Activated CD4-positive, alpha-beta memory T cell treated with anti-CD3 and anti-CD28 coated beads for 36 hours (primary cell): ENCODE measurements at regions not wholly inside any gene's neighbourhood (a gene's known extent, or its start where the extent isn't known, plus 50 kb on each side); places are given as distances from the start of the nearest gene placed in this dataset.

Experiments
- CTCF ChIA-PET: fragments of 350-600 bp; sonication (Branson Sonifier 250); formaldehyde crosslinking; loops from one replicate; lab custom pipeline; 2021; ENCODE audit warnings: antibody characterized with exemption, inconsistent platforms; lab: Charles Lee
- POLR2A ChIA-PET: fragments of 350-600 bp; sonication (Branson Sonifier 250); formaldehyde crosslinking; loops from one replicate; lab custom pipeline; 2021; ENCODE audit warnings: antibody characterized with exemption; lab: Charles Lee
- DNase-seq: peaks from one replicate; pipeline ENCODE4 v3.0.0-alpha.2; 2020
- H3K27ac Mint-ChIP-seq: one replicate; pipeline ENCODE4 v1.8.0; 2021; ENCODE audit warnings: mixed read lengths
- H3K27me3 Mint-ChIP-seq: one replicate; pipeline ENCODE4 v1.8.0; 2021; ENCODE audit warnings: mixed read lengths
- H3K36me3 Mint-ChIP-seq: one replicate; pipeline ENCODE4 v1.8.0; 2021; ENCODE audit warnings: mixed read lengths
- H3K4me1 Mint-ChIP-seq: one replicate; pipeline ENCODE4 v1.8.0; 2021; ENCODE audit warnings: low read depth, mixed read lengths
- H3K4me3 Mint-ChIP-seq: one replicate; pipeline ENCODE4 v1.8.0; 2021; ENCODE audit warnings: mild to moderate bottlenecking, mixed read lengths
- H3K9me3 Mint-ChIP-seq: one replicate; pipeline ENCODE4 v1.8.0; 2021; ENCODE audit warnings: mixed read lengths
- intact Hi-C: fragments of 100-400 bp; cut with micrococcal nuclease; formaldehyde crosslinking; loops from one replicate; pipeline ENCODE4 v1.15.1; 2023

GRCh38 chr4:14249226-14249625, 621.7 kb upstream of the BOD1L1 start:
- CTCF ChIA-PET, result no interaction called here
- no peaks in the 10 kb centered on the region for H3K36me3 Mint-ChIP-seq
- H3K27me3 Mint-ChIP-seq, result no peaks in the 10 kb centered on the region
- H3K9me3 Mint-ChIP-seq, result peaks cover 2% of the 10 kb centered on the region
- H3K4me3 Mint-ChIP-seq, result no peak overlapping the region
- H3K4me1 Mint-ChIP-seq, result no peaks in the 10 kb centered on the region
- DNase-seq, result no peak
- POLR2A ChIA-PET, result no interaction called here
- intact Hi-C loops, result no loop called here
- H3K27ac Mint-ChIP-seq, result no peak overlapping the region

GRCh38 chr4:14254252-14254651, 626.7 kb upstream of the BOD1L1 start:
- Mint-ChIP-seq H3K27me3 (no peaks in the 10 kb centered on the region), H3K27ac (no peak overlapping the region), H3K9me3 (peaks cover 2% of the 10 kb centered on the region), H3K4me1 (no peaks in the 10 kb centered on the region), H3K4me3 (no peak overlapping the region), H3K36me3 (no peaks in the 10 kb centered on the region)
- intact Hi-C loops, result loop anchor here (10.0 kb wide), 1 partner anchor 599 kb away; no protein-coding TSS in a partner anchor
- CTCF ChIA-PET, result no interaction called here
- DNase-seq, result no peak
- POLR2A ChIA-PET, result no interaction called here

GRCh38 chr4:14254926-14255325, 627.4 kb upstream of the BOD1L1 start:
- ChIA-PET CTCF (no interaction called here), POLR2A (no interaction called here)
- H3K9me3 Mint-ChIP-seq, result peaks cover 2% of the 10 kb centered on the region
- intact Hi-C loops, result loop anchor here (10.0 kb wide), 1 partner anchor 600 kb away; no protein-coding TSS in a partner anchor
- no peaks in the 10 kb centered on the region for H3K27me3 Mint-ChIP-seq
- no peaks in the 10 kb centered on the region for H3K4me1 Mint-ChIP-seq
- no peak for DNase-seq
- no peak overlapping the region for H3K4me3 Mint-ChIP-seq
- no peak overlapping the region for H3K27ac Mint-ChIP-seq
- no peaks in the 10 kb centered on the region for H3K36me3 Mint-ChIP-seq

- CTCF ChIA-PET, result interaction anchor here (0.6 kb wide), 1 partner anchor 231 kb away, joined by 3 read pairs; no protein-coding TSS in a partner anchor
- no peaks in the 10 kb centered on the region for H3K4me1 Mint-ChIP-seq
- intact Hi-C loops, result loop anchor here (10.0 kb wide), 1 partner anchor 603 kb away; no protein-coding TSS in a partner anchor
- no peaks in the 10 kb centered on the region for H3K9me3 Mint-ChIP-seq
- no peak for DNase-seq
- POLR2A ChIA-PET, result no interaction called here
- no peaks in the 10 kb centered on the region for H3K27me3 Mint-ChIP-seq
- H3K4me3 Mint-ChIP-seq, result no peak overlapping the region
- no peak overlapping the region for H3K27ac Mint-ChIP-seq
- no peaks in the 10 kb centered on the region for H3K36me3 Mint-ChIP-seq
These were observed 630.4 kb upstream of the BOD1L1 start for GRCh38 chr4:14257903-14258302.

- H3K27me3 Mint-ChIP-seq, result no peaks in the 10 kb centered on the region
- H3K36me3 Mint-ChIP-seq, result no peaks in the 10 kb centered on the region
- no peaks in the 10 kb centered on the region for H3K4me1 Mint-ChIP-seq
- no peak overlapping the region for H3K4me3 Mint-ChIP-seq
- POLR2A ChIA-PET, result no interaction called here
- no peaks in the 10 kb centered on the region for H3K9me3 Mint-ChIP-seq
- intact Hi-C loops, result loop anchor here (10.0 kb wide), 1 partner anchor 605 kb away; no protein-coding TSS in a partner anchor
- CTCF ChIA-PET, result no interaction called here
- DNase-seq, result no peak
- no peak overlapping the region for H3K27ac Mint-ChIP-seq
These were observed 632.4 kb upstream of the BOD1L1 start for GRCh38 chr4:14259936-14260335.

GRCh38 chr4:14260591-14260990, 633.1 kb upstream of the BOD1L1 start:
- no peaks in the 10 kb centered on the region for H3K36me3 Mint-ChIP-seq
- POLR2A ChIA-PET, result no interaction called here
- H3K9me3 Mint-ChIP-seq, result no peaks in the 10 kb centered on the region
- no peaks in the 10 kb centered on the region for H3K27me3 Mint-ChIP-seq
- no peak overlapping the region for H3K4me3 Mint-ChIP-seq
- no peak for DNase-seq
- H3K27ac Mint-ChIP-seq, result no peak overlapping the region
- intact Hi-C loops, result no loop called here
- H3K4me1 Mint-ChIP-seq, result no peaks in the 10 kb centered on the region
- CTCF ChIA-PET, result no interaction called here

- POLR2A ChIA-PET, result no interaction called here
- CTCF ChIA-PET, result no interaction called here
These were observed 634.7 kb upstream of the BOD1L1 start for GRCh38 chr4:14262221-14262620.

GRCh38 chr4:14264437-14264836, 636.9 kb upstream of the BOD1L1 start:
- intact Hi-C loops, result no loop called here
- Mint-ChIP-seq H3K27me3 (no peaks in the 10 kb centered on the region), H3K36me3 (no peaks in the 10 kb centered on the region), H3K9me3 (no peaks in the 10 kb centered on the region), H3K4me3 (no peak overlapping the region), H3K27ac (no peak overlapping the region), H3K4me1 (no peaks in the 10 kb centered on the region)
- ChIA-PET POLR2A (no interaction called here), CTCF (no interaction called here)
- DNase-seq, result no peak

More at GRCh38 chr4:14262221-14262620, 634.7 kb upstream of the BOD1L1 start:
- intact Hi-C loops, result no loop called here
- H3K36me3 Mint-ChIP-seq, result no peaks in the 10 kb centered on the region
- DNase-seq, result no peak
- no peaks in the 10 kb centered on the region for H3K27me3 Mint-ChIP-seq
- H3K4me3 Mint-ChIP-seq, result no peak overlapping the region
- no peaks in the 10 kb centered on the region for H3K9me3 Mint-ChIP-seq
- H3K27ac Mint-ChIP-seq, result no peak overlapping the region
- H3K4me1 Mint-ChIP-seq, result no peaks in the 10 kb centered on the region

GRCh38 chr4:14265651-14266050, 638.1 kb upstream of the BOD1L1 start:
- Mint-ChIP-seq H3K4me1 (peaks cover 2% of the 10 kb centered on the region), H3K9me3 (no peaks in the 10 kb centered on the region), H3K4me3 (no peak overlapping the region), H3K27ac (no peak overlapping the region), H3K27me3 (no peaks in the 10 kb centered on the region), H3K36me3 (no peaks in the 10 kb centered on the region)
- intact Hi-C loops, result no loop called here
- no peak for DNase-seq
- POLR2A ChIA-PET, result no interaction called here
- CTCF ChIA-PET, result no interaction called here

- intact Hi-C loops, result no loop called here
- POLR2A ChIA-PET, result no interaction called here
- no peak for DNase-seq
- H3K27ac Mint-ChIP-seq, result no peak overlapping the region
- no peaks in the 10 kb centered on the region for H3K27me3 Mint-ChIP-seq
- CTCF ChIA-PET, result no interaction called here
- H3K36me3 Mint-ChIP-seq, result no peaks in the 10 kb centered on the region
- H3K4me1 Mint-ChIP-seq, result peaks cover 2% of the 10 kb centered on the region
- no peak overlapping the region for H3K4me3 Mint-ChIP-seq
- no peaks in the 10 kb centered on the region for H3K9me3 Mint-ChIP-seq
These were observed 640.0 kb upstream of the BOD1L1 start for GRCh38 chr4:14267373-14268060.

GRCh38 chr4:14269824-14270223, 642.3 kb upstream of the BOD1L1 start:
- Mint-ChIP-seq H3K36me3 (no peaks in the 10 kb centered on the region), H3K27me3 (no peaks in the 10 kb centered on the region), H3K4me1 (peaks cover 2% of the 10 kb centered on the region), H3K9me3 (no peaks in the 10 kb centered on the region), H3K27ac (no peak overlapping the region), H3K4me3 (no peak overlapping the region)
- ChIA-PET POLR2A (no interaction called here), CTCF (no interaction called here)
- no peak for DNase-seq
- intact Hi-C loops, result no loop called here

- no peak overlapping the region for H3K4me3 Mint-ChIP-seq
- peaks cover 2% of the 10 kb centered on the region for H3K4me1 Mint-ChIP-seq
- no peaks in the 10 kb centered on the region for H3K27me3 Mint-ChIP-seq
- H3K9me3 Mint-ChIP-seq, result peaks cover 4% of the 10 kb centered on the region
- no peak for DNase-seq
- no peak overlapping the region for H3K27ac Mint-ChIP-seq
- CTCF ChIA-PET, result no interaction called here
- intact Hi-C loops, result no loop called here
- POLR2A ChIA-PET, result no interaction called here
- no peaks in the 10 kb centered on the region for H3K36me3 Mint-ChIP-seq
These were observed 644.7 kb upstream of the BOD1L1 start for GRCh38 chr4:14272206-14272605.

GRCh38 chr4:14277505-14277904, 650.0 kb upstream of the BOD1L1 start:
- POLR2A ChIA-PET, result no interaction called here
- H3K4me3 Mint-ChIP-seq, result no peak overlapping the region
- H3K36me3 Mint-ChIP-seq, result no peaks in the 10 kb centered on the region
- H3K4me1 Mint-ChIP-seq, result no peaks in the 10 kb centered on the region
- no peak overlapping the region for H3K27ac Mint-ChIP-seq
- CTCF ChIA-PET, result no interaction called here
- H3K27me3 Mint-ChIP-seq, result peaks cover 3% of the 10 kb centered on the region
- no peak for DNase-seq
- peaks cover 4% of the 10 kb centered on the region for H3K9me3 Mint-ChIP-seq
- intact Hi-C loops, result no loop called here
